Liver (tissue), 8 donors: ENCODE measurements at regions not wholly inside any gene's neighbourhood (a gene's known extent, or its start where the extent isn't known, plus 50 kb on each side); places are given as distances from the start of the nearest gene placed in this dataset.

ENCODE experiments used
- DNase-seq: peaks from one replicate; pipeline ENCODE4 v3.0.0-alpha.2; 2017; ENCODE audit warnings: low spot score
- H3K27ac ChIP-seq, 2 donors: one replicate each; pipeline ENCODE4 v1.7.0; 2013; ENCODE audit warnings: inconsistent platforms in 2 of 2, low read length in 2 of 2, control low read depth in 1 of 2, low read depth in 1 of 2, mild to moderate bottlenecking in 1 of 2
- H3K27me3 ChIP-seq, 4 donors: one replicate each; pipeline versions ENCODE4 v1.6.1 to v1.7.0; 2013; ENCODE audit warnings: low read length in 3 of 4, inconsistent platforms in 1 of 4, mild to moderate bottlenecking in 1 of 4, moderate library complexity in 1 of 4; ENCODE audit not compliant: control insufficient read depth in 4 of 4, insufficient read depth in 4 of 4
- H3K36me3 ChIP-seq, 4 donors: one replicate each; pipeline versions ENCODE4 v1.6.1 to v1.7.0; 2013; ENCODE audit warnings: low read length in 3 of 4, mild to moderate bottlenecking in 3 of 4, low read depth in 1 of 4, moderate library complexity in 1 of 4; ENCODE audit not compliant: control insufficient read depth in 4 of 4, insufficient read depth in 3 of 4
- H3K4me1 ChIP-seq, 4 donors: one replicate each; pipeline versions ENCODE4 v1.6.1 to v1.7.0; 2013; ENCODE audit warnings: low read length in 3 of 4, mild to moderate bottlenecking in 3 of 4, moderate library complexity in 1 of 4; ENCODE audit not compliant: control insufficient read depth in 4 of 4, insufficient read depth in 4 of 4
- H3K4me3 ChIP-seq, 3 donors: one replicate each; pipeline versions ENCODE4 v1.6.1 to v1.7.0; 2013; ENCODE audit warnings: low read length in 3 of 3, control low read depth in 1 of 3, low read depth in 1 of 3, mild to moderate bottlenecking in 1 of 3
- H3K9ac ChIP-seq, 2 donors: one replicate each; pipeline ENCODE4 v1.7.0; 2013; ENCODE audit warnings: low read length in 2 of 2, mild to moderate bottlenecking in 2 of 2, moderate library complexity in 2 of 2, control low read depth in 1 of 2, low read depth in 1 of 2
- H3K9me3 ChIP-seq, 4 donors: one replicate each; pipeline versions ENCODE4 v1.6.1 to v1.7.0; 2013; ENCODE audit warnings: low read length in 3 of 4; ENCODE audit not compliant: control insufficient read depth in 4 of 4
- ATF3 ChIP-seq: IDR thresholded peaks from 2 replicates; pipeline ENCODE4 v1.6.1; 2016; ENCODE audit warnings: antibody characterized with exemption
- EGR1 ChIP-seq, 2 donors: IDR thresholded peaks; 2 replicates each; pipeline ENCODE4 v1.6.1; 2016 to 2018; ENCODE audit warnings: antibody characterized with exemption in 2 of 2, low read depth in 2 of 2
- FOXA1 ChIP-seq: IDR thresholded peaks from 2 replicates; pipeline ENCODE4 v1.6.1; 2016; ENCODE audit warnings: antibody characterized with exemption
- FOXA2 ChIP-seq: IDR thresholded peaks from 2 replicates; pipeline ENCODE4 v1.6.1; 2016; ENCODE audit warnings: antibody characterized with exemption
- GABPA ChIP-seq, 2 donors: IDR thresholded peaks in 1 of 2; conservative IDR thresholded peaks in 1 of 2; 2 replicates each; pipeline ENCODE4 v1.6.1; 2016; ENCODE audit warnings: antibody characterized with exemption in 2 of 2, mild to moderate bottlenecking in 1 of 2, moderate library complexity in 1 of 2
- HNF4A ChIP-seq, 2 donors: conservative IDR thresholded peaks; 2 replicates each; pipeline ENCODE4 v1.6.1; 2016; ENCODE audit warnings: antibody characterized with exemption in 2 of 2, mild to moderate bottlenecking in 2 of 2
- HNF4G ChIP-seq: IDR thresholded peaks from 2 replicates; pipeline ENCODE4 v1.6.1; 2016; ENCODE audit warnings: antibody characterized with exemption
- JUND ChIP-seq, 2 donors: IDR thresholded peaks; 2 replicates each; pipeline ENCODE4 v1.6.1; 2016; ENCODE audit warnings: antibody characterized with exemption in 2 of 2
- MAX ChIP-seq: IDR thresholded peaks from 2 replicates; pipeline ENCODE4 v1.6.1; 2016; ENCODE audit warnings: antibody characterized with exemption
- RAD21 ChIP-seq, 2 donors: IDR thresholded peaks; 2 replicates each; pipeline ENCODE4 v1.6.1; 2016; ENCODE audit warnings: antibody characterized with exemption in 2 of 2, mild to moderate bottlenecking in 2 of 2
- RXRA ChIP-seq, 2 donors: IDR thresholded peaks; 2 replicates each; pipeline ENCODE4 v1.6.1; 2017 to 2018; ENCODE audit warnings: antibody characterized with exemption in 2 of 2, mild to moderate bottlenecking in 1 of 2
- SP1 ChIP-seq: IDR thresholded peaks from 2 replicates; pipeline ENCODE4 v1.6.1; 2018; ENCODE audit warnings: antibody characterized with exemption, mild to moderate bottlenecking
- TAF1 ChIP-seq: conservative IDR thresholded peaks from 2 replicates; pipeline ENCODE4 v1.6.1; 2016; ENCODE audit warnings: antibody characterized with exemption, mild to moderate bottlenecking
- YY1 ChIP-seq: IDR thresholded peaks from 2 replicates; pipeline ENCODE4 v1.6.1; 2016; ENCODE audit warnings: antibody characterized with exemption, mild to moderate bottlenecking
- ZBTB33 ChIP-seq: IDR thresholded peaks from 2 replicates; pipeline ENCODE4 v1.6.1; 2016; ENCODE audit warnings: antibody characterized with exemption
- WGBS: extraction: QIAGEN DNeasy Blood & Tissue Kit; methylation state at CpG from one replicate; pipeline ENCODE4 v1.1.7; 2013; 5-methylcytosine and 5-hydroxymethylcytosine counted together
- TF ChIP-seq, protein P1 (sequence below): IDR thresholded peaks from 2 replicates; pipeline ENCODE4 v1.6.1; 2016; ENCODE audit warnings: antibody characterized with exemption, mild to moderate bottlenecking
- TF ChIP-seq, protein P2 (sequence below): fragments of 150-350 bp; IDR thresholded peaks from 2 replicates; pipeline ENCODE4 v1.5.1; 2017; ENCODE audit warnings: improper control_type of control experiment, low read depth, low read length; ENCODE audit not compliant: missing input control
- donor health status: healthy.
- donor health status: healthy.
- donor health status: healthy.
- donor health status: healthy.
- donor health status: healthy.

DNA sequence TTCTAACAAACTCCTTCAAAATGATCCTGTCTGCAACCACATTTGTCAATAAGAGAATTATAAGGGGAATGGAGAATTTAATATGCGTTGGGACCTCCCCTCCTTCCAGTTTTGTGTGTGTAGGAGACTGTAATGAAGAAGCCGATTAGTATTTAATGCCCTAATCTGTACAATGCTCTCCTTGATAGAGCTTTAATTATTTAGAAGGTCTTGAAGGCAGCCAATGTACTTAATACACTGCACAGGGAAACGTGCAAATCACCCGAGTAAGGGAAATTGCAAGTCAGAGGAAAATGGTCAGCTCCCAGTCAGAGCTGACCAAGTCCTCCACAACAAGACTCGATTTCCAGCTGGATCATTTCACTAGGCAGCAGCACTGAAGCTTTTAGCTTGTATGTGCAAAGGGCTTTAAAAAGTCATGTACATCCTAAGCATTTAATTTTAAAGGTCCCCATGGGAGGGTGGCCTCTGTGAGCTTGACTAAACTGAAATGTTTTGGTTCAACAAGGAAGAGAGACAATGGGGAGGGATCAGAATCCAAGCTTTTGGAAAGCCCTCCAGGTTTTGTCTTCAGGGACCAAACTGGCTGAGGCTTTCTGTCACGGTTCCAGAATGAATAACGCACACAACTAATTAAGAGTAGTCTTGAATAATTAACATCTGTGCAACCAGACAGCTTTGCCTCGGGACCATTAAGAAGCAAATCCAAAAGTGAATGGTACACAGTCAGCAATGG, 159.8 kb upstream of the MITF start:
- 64% methylated on average over 8 of the region's 8 CpGs for WGBS
- Histone ChIP-seq H3K27ac (no peak overlapping the region), H3K27me3 (peaks cover 0 to 6% (median 0%) of the 10 kb centered on the region in 4 donors), H3K36me3 (no peaks in the 10 kb centered on the region), H3K4me3 (no peak overlapping the region), H3K9ac (no peak overlapping the region), H3K4me1 (no peaks in the 10 kb centered on the region), H3K9me3 (no peaks in the 10 kb centered on the region)
- no peak for TF ChIP-seq MAX
- TF ChIP-seq FOXA1: no peak
- TF ChIP-seq ATF3: no peak
- TF ChIP-seq EGR1 (IDR thresholded peaks at IDR 0.05; ENCODE audit: low read depth in 2 of 2): no peak
- no peak for TF ChIP-seq HNF4G
- TF ChIP-seq, protein P1, sequence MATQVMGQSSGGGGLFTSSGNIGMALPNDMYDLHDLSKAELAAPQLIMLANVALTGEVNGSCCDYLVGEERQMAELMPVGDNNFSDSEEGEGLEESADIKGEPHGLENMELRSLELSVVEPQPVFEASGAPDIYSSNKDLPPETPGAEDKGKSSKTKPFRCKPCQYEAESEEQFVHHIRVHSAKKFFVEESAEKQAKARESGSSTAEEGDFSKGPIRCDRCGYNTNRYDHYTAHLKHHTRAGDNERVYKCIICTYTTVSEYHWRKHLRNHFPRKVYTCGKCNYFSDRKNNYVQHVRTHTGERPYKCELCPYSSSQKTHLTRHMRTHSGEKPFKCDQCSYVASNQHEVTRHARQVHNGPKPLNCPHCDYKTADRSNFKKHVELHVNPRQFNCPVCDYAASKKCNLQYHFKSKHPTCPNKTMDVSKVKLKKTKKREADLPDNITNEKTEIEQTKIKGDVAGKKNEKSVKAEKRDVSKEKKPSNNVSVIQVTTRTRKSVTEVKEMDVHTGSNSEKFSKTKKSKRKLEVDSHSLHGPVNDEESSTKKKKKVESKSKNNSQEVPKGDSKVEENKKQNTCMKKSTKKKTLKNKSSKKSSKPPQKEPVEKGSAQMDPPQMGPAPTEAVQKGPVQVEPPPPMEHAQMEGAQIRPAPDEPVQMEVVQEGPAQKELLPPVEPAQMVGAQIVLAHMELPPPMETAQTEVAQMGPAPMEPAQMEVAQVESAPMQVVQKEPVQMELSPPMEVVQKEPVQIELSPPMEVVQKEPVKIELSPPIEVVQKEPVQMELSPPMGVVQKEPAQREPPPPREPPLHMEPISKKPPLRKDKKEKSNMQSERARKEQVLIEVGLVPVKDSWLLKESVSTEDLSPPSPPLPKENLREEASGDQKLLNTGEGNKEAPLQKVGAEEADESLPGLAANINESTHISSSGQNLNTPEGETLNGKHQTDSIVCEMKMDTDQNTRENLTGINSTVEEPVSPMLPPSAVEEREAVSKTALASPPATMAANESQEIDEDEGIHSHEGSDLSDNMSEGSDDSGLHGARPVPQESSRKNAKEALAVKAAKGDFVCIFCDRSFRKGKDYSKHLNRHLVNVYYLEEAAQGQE: no peak
- no peak for TF ChIP-seq TAF1
- no peak for TF ChIP-seq JUND (IDR thresholded peaks at IDR 0.05)
- TF ChIP-seq, protein P2, sequence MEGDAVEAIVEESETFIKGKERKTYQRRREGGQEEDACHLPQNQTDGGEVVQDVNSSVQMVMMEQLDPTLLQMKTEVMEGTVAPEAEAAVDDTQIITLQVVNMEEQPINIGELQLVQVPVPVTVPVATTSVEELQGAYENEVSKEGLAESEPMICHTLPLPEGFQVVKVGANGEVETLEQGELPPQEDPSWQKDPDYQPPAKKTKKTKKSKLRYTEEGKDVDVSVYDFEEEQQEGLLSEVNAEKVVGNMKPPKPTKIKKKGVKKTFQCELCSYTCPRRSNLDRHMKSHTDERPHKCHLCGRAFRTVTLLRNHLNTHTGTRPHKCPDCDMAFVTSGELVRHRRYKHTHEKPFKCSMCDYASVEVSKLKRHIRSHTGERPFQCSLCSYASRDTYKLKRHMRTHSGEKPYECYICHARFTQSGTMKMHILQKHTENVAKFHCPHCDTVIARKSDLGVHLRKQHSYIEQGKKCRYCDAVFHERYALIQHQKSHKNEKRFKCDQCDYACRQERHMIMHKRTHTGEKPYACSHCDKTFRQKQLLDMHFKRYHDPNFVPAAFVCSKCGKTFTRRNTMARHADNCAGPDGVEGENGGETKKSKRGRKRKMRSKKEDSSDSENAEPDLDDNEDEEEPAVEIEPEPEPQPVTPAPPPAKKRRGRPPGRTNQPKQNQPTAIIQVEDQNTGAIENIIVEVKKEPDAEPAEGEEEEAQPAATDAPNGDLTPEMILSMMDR: no peak
- no peak for TF ChIP-seq RAD21 (IDR thresholded peaks at IDR 0.05)
- no peak for TF ChIP-seq YY1
- TF ChIP-seq HNF4A (conservative IDR thresholded peaks at IDR 0.05): no peak
- no peak for TF ChIP-seq RXRA (IDR thresholded peaks at IDR 0.05)
- TF ChIP-seq SP1: no peak
- no peak for TF ChIP-seq ZBTB33
- no peak for TF ChIP-seq FOXA2
- no peak for TF ChIP-seq GABPA (IDR thresholded peaks at IDR 0.05 in 1 of 2, conservative IDR thresholded peaks at IDR 0.05 in 1 of 2)
- no peak for DNase-seq
